ENCODE measurements at regions not wholly inside any gene's neighbourhood (a gene's known extent, or its start where the extent isn't known, plus 50 kb on each side); places are given as distances from the start of the nearest gene placed in this dataset.
"Not testable (repeated sequence)": the region's sequence is repeated elsewhere in the genome, so short reads cannot be mapped to it uniquely, and the experiment has no call there.

GRCh38 chr2:75833386-75833785, 122.7 kb upstream of the GCFC2 start:
- DNase-seq (ENCODE audit: low read depth in 3 of 3, low spot score in 1 of 3) = no peak

DNA sequence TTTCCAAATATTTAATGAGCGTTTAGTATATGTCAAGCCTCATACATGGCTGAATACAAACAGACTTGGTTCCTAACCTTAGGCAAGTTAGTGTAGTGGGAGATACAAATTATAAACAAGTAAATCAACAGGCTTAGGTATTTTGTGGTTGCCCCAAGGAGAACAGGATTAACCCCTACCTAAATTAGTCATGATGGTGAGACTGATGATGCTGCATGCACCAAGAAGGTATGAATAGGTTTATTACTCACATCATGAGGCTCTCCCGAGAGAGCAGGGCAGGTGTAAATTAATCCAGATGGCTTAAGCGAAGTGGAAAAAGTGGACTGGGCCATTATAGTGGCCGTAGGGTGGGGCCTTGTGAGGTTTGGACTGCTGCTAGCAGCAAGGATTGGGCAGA, 118.1 kb upstream of the GCFC2 start:
- DNase-seq (ENCODE audit: low read depth in 3 of 3, low spot score in 1 of 3) = no peak

DNA sequence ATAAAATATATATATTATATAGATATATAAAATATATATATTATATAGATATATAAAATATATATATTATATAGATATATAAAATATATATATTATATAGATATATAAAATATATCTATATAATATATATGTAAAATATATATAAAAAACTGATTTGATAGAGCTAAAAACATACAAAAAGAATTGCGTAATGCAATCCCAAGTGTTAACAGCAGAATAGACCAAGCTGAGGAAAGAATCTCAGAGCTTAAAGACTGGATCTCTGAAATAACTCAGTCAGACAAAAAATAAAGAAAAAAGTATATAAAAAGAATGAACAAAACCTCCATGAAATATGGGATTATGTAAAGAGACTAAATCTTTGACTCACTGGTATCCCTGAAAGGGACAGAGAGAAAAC, 112.8 kb upstream of the GCFC2 start:
- DNase-seq (ENCODE audit: low read depth in 3 of 3, low spot score in 1 of 3) = not testable (repeated sequence)

DNA sequence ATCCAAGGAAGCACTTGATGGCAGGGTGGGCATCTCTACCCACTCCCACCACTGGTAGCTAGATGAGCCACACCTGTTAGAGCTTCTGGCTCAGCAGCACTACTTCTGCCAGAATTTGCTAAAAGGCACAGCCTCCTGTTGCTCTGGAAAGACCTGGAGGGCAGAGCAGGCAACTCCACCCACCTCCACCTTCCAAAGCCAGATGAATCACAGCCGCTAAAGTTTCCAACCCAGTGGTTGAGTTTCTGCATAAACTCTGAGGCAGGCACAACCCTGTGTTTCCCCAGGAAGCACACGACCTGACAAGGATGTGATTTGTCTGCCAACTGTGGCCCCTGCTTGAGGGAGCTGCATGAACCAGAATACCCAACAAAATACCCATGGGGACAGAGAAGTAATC, 111.6 kb upstream of the GCFC2 start:
- no peak for DNase-seq (ENCODE audit: low read depth in 3 of 3, low spot score in 1 of 3)

DNA sequence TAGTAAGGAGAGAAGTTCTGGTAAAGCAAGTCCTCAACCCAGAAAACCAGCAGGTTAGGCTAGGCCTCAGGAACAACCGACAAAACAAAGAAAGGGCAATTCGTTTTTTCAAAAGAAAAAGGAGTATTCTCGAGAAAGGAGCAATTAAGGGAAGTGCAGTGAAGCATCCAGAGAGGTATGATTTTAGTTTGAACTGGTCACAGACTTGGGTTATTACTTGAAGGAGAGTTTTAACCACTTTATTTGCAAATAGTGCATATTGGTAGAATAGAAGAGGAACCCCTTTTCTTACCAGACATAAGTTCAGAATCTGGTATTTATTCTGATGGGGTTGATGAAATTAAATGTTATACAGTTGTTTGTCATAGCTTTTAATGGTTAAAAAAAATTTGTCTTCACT, 110.0 kb upstream of the GCFC2 start:
- DNase-seq (ENCODE audit: low read depth in 3 of 3, low spot score in 1 of 3) = no peak

GRCh38 chr2:75810611-75811330, 100.1 kb upstream of the GCFC2 start:
- no peak for DNase-seq (ENCODE audit: low read depth in 3 of 3, low spot score in 1 of 3)

DNA sequence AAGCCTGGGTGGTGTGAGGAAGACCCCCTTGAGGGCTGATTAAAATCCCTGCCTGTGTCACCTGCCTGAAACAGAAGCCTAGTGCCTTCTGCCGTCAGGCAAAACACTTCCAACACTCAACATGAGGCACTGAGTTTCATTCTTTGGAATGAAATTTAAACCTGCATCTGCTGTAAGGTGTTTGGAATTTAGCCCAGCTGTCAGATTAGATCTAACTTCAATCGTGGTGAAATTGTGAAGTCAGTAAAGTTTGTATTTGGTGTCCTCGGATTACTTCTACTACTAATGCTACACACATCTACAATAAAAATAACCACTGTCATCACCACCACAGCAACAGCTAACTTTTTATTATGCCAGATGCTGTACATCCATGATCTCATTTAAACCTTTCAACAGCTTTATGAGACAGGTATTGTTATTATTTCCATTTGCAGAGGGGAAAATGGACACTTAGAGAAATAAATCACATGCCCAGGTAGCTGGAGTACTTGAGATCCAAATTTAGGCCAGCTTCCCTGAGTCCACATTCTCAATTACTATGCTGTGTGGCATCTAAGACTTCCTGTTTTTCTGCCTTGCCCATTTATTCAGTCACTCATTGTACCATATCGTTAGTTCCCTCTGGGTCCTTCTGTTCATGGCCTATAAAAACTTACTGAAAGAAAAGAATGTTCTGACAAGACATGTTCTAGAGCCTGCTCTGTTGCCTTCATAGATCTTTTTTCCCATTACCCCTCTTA, 98.2 kb upstream of the GCFC2 start:
- DNase-seq (ENCODE audit: low read depth in 3 of 3, low spot score in 1 of 3) = no peak

- no peak for DNase-seq (ENCODE audit: low read depth in 3 of 3, low spot score in 1 of 3)
Measured at GRCh38 chr2:75807992-75808391, 97.3 kb upstream of the GCFC2 start.

GRCh38 chr2:75801234-75801982, 90.7 kb upstream of the GCFC2 start:
- DNase-seq (ENCODE audit: low read depth in 3 of 3, low spot score in 1 of 3) = no peak

DNA sequence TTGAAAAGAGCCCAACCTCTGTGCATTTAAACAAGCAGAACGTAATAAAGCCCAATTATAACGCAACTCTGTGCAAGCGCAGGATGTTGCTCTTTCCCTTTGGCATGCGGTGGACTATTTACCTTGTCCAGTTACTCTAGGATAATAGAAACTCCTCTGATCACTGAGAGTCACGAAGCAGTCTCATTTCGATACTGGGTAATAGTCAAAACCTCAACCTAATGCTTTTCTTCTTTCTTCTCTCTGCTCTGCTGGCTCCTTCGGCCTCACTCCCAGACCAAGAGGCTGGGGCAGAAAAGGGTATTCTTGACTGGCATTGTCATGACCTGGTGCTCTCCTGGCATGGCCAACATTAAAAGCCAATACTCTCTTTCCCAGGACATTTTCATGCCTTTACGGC, 89.7 kb upstream of the GCFC2 start:
- DNase-seq (ENCODE audit: low read depth in 3 of 3, low spot score in 1 of 3) = no peak

DNA sequence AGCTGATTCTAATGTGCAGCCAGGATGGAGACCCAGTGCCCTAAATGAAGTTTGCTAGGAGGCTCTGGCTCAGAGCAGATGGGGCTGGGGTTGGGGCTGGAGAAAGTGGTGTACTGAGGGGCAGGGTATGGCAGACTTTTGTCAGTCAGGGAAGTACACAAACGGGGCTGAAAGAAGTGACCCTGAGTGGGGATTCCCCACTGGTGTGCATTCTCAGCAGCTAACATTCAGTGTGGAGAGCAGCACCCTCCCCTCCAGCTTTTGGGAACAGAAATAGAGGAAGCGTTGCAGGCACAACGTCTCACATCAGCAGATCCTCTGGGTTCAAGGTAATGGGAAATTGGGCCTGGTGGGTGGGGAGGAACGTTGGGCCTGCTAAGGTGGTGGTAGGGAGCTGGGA, 89.1 kb upstream of the GCFC2 start:
- no peak for DNase-seq (ENCODE audit: low read depth in 3 of 3, low spot score in 1 of 3)

- DNase-seq (ENCODE audit: low read depth in 3 of 3, low spot score in 1 of 3) = no peak
Measured at GRCh38 chr2:75798569-75798968, 87.9 kb upstream of the GCFC2 start.

GRCh38 chr2:75792996-75793395, 82.3 kb upstream of the GCFC2 start:
- no peak for DNase-seq (ENCODE audit: low read depth in 3 of 3, low spot score in 1 of 3)

DNA sequence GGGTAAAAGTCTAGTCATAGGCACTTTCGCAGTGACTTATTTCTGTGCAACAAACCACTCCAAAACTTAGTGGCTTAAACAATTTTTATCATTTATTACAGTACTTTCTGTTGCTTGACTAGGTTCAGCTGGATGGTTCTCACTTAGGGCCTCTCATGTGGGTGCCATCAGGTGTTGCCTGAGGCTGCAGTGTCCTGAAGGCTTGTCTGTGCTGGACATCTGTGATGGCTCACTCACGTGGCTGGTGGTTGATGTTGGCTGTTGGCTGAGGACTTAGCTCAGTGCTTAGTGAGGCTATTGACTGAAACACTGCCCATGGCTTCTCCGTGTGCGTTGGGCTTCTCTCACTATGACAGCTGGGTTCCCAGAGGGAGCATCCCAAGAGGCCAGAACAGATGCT, 81.4 kb upstream of the GCFC2 start:
- DNase-seq (ENCODE audit: low read depth in 3 of 3, low spot score in 1 of 3) = no peak

DNA sequence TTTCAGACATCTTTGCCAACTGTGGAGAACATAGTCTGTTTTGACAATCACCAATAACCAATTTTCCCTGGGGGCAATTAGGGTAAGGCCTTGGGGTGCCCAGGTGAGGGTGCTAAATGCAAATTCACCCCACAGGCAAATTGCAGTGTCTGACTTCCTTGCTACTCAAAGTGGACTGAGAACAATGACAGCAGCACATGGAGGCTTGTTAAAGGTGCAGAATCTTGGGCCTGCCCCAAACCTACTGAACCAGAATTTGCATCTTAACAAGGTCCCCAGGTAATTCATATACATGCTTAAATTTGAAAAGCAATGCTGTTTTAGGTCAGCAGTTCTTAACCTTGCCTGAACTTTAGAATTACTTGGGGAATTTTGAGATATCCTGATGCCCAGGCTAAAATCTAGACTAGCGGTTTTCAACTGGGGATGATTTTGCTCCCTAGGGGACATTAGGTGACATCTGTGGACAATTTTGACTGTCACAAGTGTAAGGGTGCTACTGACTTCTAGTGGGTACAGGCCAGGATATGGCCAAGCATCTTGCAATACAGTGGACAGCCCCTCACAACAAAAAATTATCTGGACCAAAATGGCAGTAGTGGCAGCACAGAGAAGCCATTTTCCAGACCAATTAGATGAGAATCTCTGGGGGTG, 80.2 kb upstream of the GCFC2 start:
- no peak for DNase-seq (ENCODE audit: low read depth in 3 of 3, low spot score in 1 of 3)

GRCh38 chr2:75790121-75790813, 79.6 kb upstream of the GCFC2 start:
- DNase-seq (ENCODE audit: low read depth in 3 of 3, low spot score in 1 of 3) = no peak

- DNase-seq (ENCODE audit: low read depth in 3 of 3, low spot score in 1 of 3) = no peak
Measured at GRCh38 chr2:75788902-75789301, 78.2 kb upstream of the GCFC2 start.

DNA sequence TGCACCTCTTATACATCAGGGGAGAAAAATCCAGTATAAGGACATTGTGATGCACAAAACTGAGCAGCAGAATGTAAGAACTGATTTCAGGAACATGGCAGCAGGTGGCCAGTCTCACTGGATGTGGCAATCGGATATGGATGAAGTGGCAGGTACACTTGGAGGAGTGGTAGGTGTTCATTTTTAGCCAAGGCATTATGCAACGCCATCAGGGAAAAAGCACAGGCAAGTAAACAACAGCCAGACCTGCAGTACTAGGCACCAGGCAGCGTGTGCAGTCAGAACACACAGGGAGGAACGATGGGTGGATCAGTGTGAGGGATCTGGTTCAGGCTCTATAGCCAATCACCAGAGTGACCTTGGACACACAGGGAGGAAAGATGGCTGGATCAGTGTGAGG, 77.4 kb upstream of the GCFC2 start:
- no peak for DNase-seq (ENCODE audit: low read depth in 3 of 3, low spot score in 1 of 3)

- no peak for DNase-seq (ENCODE audit: low read depth in 3 of 3, low spot score in 1 of 3)
Measured at GRCh38 chr2:75787532-75788132, 76.9 kb upstream of the GCFC2 start.

DNA sequence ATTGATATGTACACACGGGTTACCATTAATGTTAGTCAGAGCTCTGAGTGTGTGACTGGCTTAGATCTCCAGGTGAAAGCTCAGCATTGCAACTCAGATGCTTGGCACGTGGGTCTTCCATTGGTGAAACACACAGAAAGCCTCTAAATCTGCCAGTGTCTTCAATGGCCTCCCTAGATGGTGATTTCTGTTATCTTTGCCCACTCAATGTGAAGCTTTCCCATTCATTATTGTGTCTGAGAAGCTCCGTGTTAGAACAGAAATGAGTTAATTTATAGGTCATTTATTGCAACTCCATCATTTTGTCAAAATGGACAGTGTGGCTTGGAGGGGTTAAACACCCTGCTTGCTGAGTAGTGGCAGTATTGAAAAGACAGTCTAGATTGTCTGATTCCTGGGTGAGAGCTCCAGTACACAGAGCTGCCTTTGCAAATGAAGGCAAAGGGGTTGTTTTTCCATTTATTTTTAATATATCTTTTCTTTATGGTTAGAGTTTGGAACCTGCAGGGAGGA, 64.7 kb upstream of the GCFC2 start:
- DNase-seq (ENCODE audit: low read depth in 3 of 3, low spot score in 1 of 3) = no peak
